T-helper 1 cell treated with Interleukin-12 subunit alpha and Interleukin-12 subunit beta and Interleukin-4 antibody, amounts not matched to agents 30 μg/mL and 1 μg/mL, for 36 hours (primary cell): ENCODE measurements at regions not wholly inside any gene's neighbourhood (a gene's known extent, or its start where the extent isn't known, plus 50 kb on each side); places are given as distances from the start of the nearest gene placed in this dataset.

Experiments used
- H3K27ac Mint-ChIP-seq: one replicate; pipeline ENCODE4 v1.8.0; 2021; ENCODE audit warnings: mild to moderate bottlenecking, mixed read lengths
- H3K27me3 Mint-ChIP-seq: one replicate; pipeline ENCODE4 v1.8.0; 2021; ENCODE audit warnings: low read depth, mixed read lengths
- H3K36me3 Mint-ChIP-seq: one replicate; pipeline ENCODE4 v1.8.0; 2021; ENCODE audit warnings: low read depth, mixed read lengths
- H3K4me1 Mint-ChIP-seq: one replicate; pipeline ENCODE4 v1.8.0; 2021; ENCODE audit warnings: low read depth, mixed read lengths
- H3K4me3 Mint-ChIP-seq: one replicate; pipeline ENCODE4 v1.8.0; 2021; ENCODE audit warnings: mild to moderate bottlenecking, moderate library complexity, mixed read lengths
- H3K9me3 Mint-ChIP-seq: one replicate; pipeline ENCODE4 v1.8.0; 2021; ENCODE audit warnings: mixed read lengths

GRCh38 chr1:232493869-232494268 is 136.1 kb downstream of the SIPA1L2 start:
- H3K36me3 Mint-ChIP-seq = no peaks in the 10 kb centered on the region
- H3K27ac Mint-ChIP-seq = no peak overlapping the region
- H3K4me3 Mint-ChIP-seq = no peak overlapping the region
- no peaks in the 10 kb centered on the region for H3K27me3 Mint-ChIP-seq
- no peaks in the 10 kb centered on the region for H3K4me1 Mint-ChIP-seq
- H3K9me3 Mint-ChIP-seq = no peaks in the 10 kb centered on the region

- Mint-ChIP-seq H3K4me1 (no peaks in the 10 kb centered on the region), H3K27ac (no peak overlapping the region), H3K9me3 (no peaks in the 10 kb centered on the region)
These were observed 140.7 kb downstream of the SIPA1L2 start for GRCh38 chr1:232489256-232489655.

DNA sequence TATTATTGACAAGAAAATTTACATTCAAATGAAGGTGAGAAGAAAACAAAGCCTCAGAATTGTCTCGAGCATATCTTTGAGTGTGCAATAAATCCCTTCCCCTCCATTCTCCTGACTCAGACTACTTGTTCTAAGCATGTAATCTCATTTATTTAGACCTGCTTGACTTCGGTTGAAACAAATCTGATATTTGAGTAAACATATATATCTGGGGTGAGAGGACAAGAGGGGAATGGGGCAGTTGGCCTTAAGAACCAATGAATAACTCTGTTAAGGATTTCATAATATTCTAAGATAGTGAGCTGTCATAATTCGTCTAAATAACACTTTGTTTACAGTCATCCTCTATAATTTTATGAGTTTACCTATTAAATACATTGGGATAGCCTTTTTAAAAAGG is 142.7 kb downstream of the SIPA1L2 start:
- Mint-ChIP-seq H3K36me3 (no peaks in the 10 kb centered on the region), H3K27ac (no peak overlapping the region), H3K4me3 (no peak overlapping the region), H3K9me3 (no peaks in the 10 kb centered on the region), H3K4me1 (no peaks in the 10 kb centered on the region), H3K27me3 (no peaks in the 10 kb centered on the region)

More at GRCh38 chr1:232489256-232489655, 140.7 kb downstream of the SIPA1L2 start:
- Mint-ChIP-seq H3K4me3 (no peak overlapping the region), H3K27me3 (no peaks in the 10 kb centered on the region), H3K36me3 (no peaks in the 10 kb centered on the region)

- Mint-ChIP-seq H3K9me3 (no peaks in the 10 kb centered on the region), H3K27me3 (no peaks in the 10 kb centered on the region), H3K4me3 (no peak overlapping the region), H3K4me1 (no peaks in the 10 kb centered on the region), H3K27ac (no peak overlapping the region), H3K36me3 (no peaks in the 10 kb centered on the region)
These were observed 143.3 kb downstream of the SIPA1L2 start for GRCh38 chr1:232486454-232487207.

DNA sequence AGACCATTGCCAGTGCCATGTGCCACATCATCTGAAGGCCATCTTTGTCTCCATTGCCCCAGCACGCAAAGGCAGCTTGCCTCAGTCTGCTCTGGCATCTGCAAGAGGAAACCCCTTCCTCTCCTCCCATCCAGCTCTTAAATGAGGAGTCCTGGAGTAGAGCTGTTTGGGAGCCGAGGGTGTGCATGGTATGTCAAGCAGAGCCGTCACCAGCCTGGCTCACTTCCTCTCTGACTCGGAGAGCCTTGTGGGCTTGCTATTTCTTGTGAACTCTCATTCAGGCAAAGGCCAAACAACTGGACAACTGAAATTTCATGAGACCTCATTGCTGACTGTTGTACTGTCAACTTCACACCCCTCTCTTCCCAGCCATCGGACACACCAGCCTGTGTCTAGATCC is 143.9 kb downstream of the SIPA1L2 start:
- Mint-ChIP-seq H3K27ac (no peak overlapping the region), H3K9me3 (no peaks in the 10 kb centered on the region), H3K4me1 (no peaks in the 10 kb centered on the region), H3K4me3 (no peak overlapping the region), H3K36me3 (no peaks in the 10 kb centered on the region), H3K27me3 (no peaks in the 10 kb centered on the region)

DNA sequence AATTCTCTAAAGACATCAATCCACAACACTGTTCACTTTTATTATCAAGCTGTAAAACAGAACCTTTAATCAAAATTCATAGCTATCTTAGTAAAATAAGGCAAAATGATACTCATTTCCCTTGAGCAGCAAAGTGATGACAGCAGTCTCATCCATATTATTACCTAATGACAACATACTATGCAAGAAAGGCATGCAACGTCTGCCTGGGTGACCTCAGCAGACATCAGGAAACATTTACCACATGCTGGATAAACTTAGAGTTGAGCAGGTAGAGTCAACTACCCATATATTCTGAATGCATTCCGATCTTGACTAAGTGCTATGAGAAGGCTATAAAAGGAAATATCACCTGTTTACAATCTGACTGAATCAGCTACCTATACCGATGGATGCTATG is 145.1 kb downstream of the SIPA1L2 start:
- Mint-ChIP-seq H3K27ac (no peak overlapping the region), H3K4me3 (no peak overlapping the region), H3K4me1 (no peaks in the 10 kb centered on the region), H3K27me3 (peaks cover 4% of the 10 kb centered on the region), H3K9me3 (no peaks in the 10 kb centered on the region), H3K36me3 (no peaks in the 10 kb centered on the region)

- no peak overlapping the region for H3K4me3 Mint-ChIP-seq
- H3K36me3 Mint-ChIP-seq = no peaks in the 10 kb centered on the region
- H3K4me1 Mint-ChIP-seq = no peaks in the 10 kb centered on the region
- H3K9me3 Mint-ChIP-seq = no peaks in the 10 kb centered on the region
- H3K27me3 Mint-ChIP-seq = peaks cover 7% of the 10 kb centered on the region
- H3K27ac Mint-ChIP-seq = no peak overlapping the region
These were observed 146.1 kb downstream of the SIPA1L2 start for GRCh38 chr1:232483826-232484225.

DNA sequence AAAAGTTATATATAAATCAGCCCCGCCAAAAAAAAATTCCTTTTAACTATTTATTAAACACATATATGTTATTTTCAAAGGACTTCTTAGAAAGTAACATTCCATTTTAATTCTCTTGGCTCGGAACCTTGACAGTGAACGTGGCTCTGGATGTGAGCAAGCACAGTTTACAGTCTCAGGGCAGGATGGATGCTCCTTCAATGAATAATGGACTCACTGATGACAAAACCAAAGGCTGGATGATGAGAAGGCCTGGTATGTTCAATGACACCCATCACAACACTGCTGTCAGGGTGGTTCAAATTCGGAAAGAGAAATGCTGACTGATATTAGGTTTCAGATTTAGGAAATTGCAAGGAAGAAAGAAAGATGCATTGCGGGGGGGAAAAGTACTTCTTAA is 148.8 kb downstream of the SIPA1L2 start:
- Mint-ChIP-seq H3K27ac (no peak overlapping the region), H3K9me3 (no peaks in the 10 kb centered on the region), H3K4me1 (no peaks in the 10 kb centered on the region), H3K36me3 (no peaks in the 10 kb centered on the region), H3K4me3 (no peak overlapping the region), H3K27me3 (peaks cover 17% of the 10 kb centered on the region)

DNA sequence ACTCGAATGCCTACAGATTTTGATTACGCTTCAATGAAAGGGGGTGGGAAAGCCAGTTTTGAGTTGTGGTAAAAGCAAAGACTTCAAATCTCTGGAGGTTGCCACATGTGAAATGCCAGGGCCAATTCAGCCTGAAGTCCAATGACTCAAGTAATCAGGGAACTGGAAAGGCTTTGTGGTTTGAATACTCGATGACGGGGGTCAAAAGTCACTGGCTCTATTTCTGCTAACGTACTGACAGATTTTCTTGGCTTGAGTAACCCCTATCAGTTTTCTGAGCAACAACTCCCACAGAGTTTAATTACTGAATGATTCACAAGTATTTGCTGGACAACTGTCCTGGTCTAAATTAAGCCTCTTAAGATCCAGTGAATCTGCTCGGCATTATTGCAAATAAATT is 152.2 kb downstream of the SIPA1L2 start:
- Mint-ChIP-seq H3K4me1 (no peaks in the 10 kb centered on the region), H3K27me3 (peaks cover 17% of the 10 kb centered on the region), H3K27ac (no peak overlapping the region), H3K9me3 (no peaks in the 10 kb centered on the region), H3K4me3 (no peak overlapping the region), H3K36me3 (no peaks in the 10 kb centered on the region)

DNA sequence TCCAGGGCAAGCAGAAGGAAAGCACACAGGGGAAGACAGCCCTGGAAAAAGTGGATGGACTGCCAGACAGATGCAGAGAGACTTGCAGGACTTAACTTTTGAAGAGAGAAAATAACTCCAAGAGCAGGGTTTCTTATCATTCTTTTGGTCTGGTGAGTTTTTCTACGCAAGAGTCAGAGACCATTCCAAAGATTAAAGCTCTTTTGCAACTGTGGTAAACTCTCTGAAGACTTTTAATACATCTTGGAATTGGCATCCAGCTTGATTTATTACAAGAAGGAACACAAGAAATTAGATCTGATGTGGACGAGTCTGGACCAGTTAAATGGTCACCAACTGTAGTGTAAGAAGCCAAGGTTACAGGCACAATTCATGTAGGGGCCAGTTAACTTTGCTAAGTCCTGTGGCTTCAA is 153.4 kb downstream of the SIPA1L2 start:
- Mint-ChIP-seq H3K4me3 (no peak overlapping the region), H3K27me3 (peaks cover 17% of the 10 kb centered on the region), H3K9me3 (no peaks in the 10 kb centered on the region), H3K27ac (no peak overlapping the region), H3K36me3 (no peaks in the 10 kb centered on the region), H3K4me1 (peaks cover 4% of the 10 kb centered on the region)

- Mint-ChIP-seq H3K4me3 (no peak overlapping the region), H3K27me3 (peaks cover 13% of the 10 kb centered on the region), H3K27ac (no peak overlapping the region), H3K4me1 (peaks cover 10% of the 10 kb centered on the region), H3K9me3 (no peaks in the 10 kb centered on the region), H3K36me3 (no peaks in the 10 kb centered on the region)
These were observed 155.1 kb downstream of the SIPA1L2 start for GRCh38 chr1:232474826-232475225.

DNA sequence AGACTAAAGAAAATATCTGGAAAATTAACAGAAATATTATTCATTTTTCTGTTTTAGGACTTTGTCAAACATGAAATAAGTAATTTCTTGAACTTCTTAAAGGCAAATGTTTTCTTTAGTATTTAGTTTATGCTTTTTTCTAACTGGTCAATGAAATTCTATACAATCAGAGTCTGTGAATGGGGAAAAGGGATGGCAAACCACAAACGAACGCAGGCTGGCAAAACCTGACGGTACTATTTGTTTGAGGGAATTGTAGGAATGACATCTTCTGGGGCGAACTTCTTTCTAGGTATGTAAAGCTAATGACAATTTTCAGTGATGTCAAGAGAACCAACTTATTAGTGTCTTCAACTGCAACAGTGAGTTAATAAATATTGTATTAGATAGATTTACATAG is 156.0 kb downstream of the SIPA1L2 start:
- H3K4me1 Mint-ChIP-seq = peaks cover 10% of the 10 kb centered on the region
- no peaks in the 10 kb centered on the region for H3K36me3 Mint-ChIP-seq
- H3K27me3 Mint-ChIP-seq = peaks cover 10% of the 10 kb centered on the region
- H3K9me3 Mint-ChIP-seq = no peaks in the 10 kb centered on the region
- H3K27ac Mint-ChIP-seq = no peak overlapping the region
- H3K4me3 Mint-ChIP-seq = no peak overlapping the region

GRCh38 chr1:232473324-232473723 is 156.6 kb downstream of the SIPA1L2 start:
- Mint-ChIP-seq H3K36me3 (no peaks in the 10 kb centered on the region), H3K27me3 (peaks cover 10% of the 10 kb centered on the region), H3K9me3 (no peaks in the 10 kb centered on the region), H3K4me3 (no peak overlapping the region), H3K27ac (no peak overlapping the region), H3K4me1 (peaks cover 10% of the 10 kb centered on the region)

DNA sequence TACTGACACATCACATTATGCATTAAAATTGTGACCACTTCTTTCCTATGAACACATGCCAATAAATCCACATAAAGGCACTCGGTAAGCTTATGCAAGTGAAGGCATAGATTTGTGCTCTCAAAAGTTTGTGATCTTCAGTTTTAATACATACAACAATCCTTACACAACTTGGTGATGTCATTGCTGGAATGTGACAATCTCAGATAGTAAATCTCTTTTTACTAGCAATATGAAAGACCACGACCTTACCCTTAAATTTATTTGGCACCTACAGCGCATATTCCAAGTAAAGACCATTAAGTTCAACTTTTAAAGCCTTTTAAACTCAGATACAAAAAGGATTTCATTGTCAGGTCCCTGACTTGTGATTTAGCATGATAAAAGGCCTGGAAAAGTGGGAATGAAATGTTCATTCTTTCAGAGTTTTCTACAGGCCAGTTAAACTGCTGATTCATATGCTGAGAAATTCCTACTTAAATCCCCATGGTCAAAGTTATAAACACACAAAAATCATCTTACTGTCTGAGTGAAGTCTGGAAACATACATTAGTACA is 157.4 kb downstream of the SIPA1L2 start:
- Mint-ChIP-seq H3K4me1 (peaks cover 10% of the 10 kb centered on the region), H3K4me3 (no peak overlapping the region), H3K36me3 (no peaks in the 10 kb centered on the region), H3K27me3 (peaks cover 5% of the 10 kb centered on the region), H3K9me3 (no peaks in the 10 kb centered on the region), H3K27ac (no peak overlapping the region)

- Mint-ChIP-seq H3K4me1 (peaks cover 10% of the 10 kb centered on the region), H3K27me3 (no peaks in the 10 kb centered on the region), H3K9me3 (no peaks in the 10 kb centered on the region), H3K27ac (no peak overlapping the region), H3K36me3 (no peaks in the 10 kb centered on the region), H3K4me3 (no peak overlapping the region)
These were observed 158.7 kb downstream of the SIPA1L2 start for GRCh38 chr1:232471250-232471649.
